Activated CD4-positive, alpha-beta T cell treated with anti-CD3 and anti-CD28 coated beads for 1 hour (primary cell): ENCODE measurements at regions not wholly inside any gene's neighbourhood (a gene's known extent, or its start where the extent isn't known, plus 50 kb on each side); places are given as distances from the start of the nearest gene placed in this dataset.
"Not testable (repeated sequence)": the region's sequence is repeated elsewhere in the genome, so short reads cannot be mapped to it uniquely, and the experiment has no call there.

Source experiments
- DNase-seq: peaks from one replicate; pipeline ENCODE4 v3.0.0-alpha.2; 2020

GRCh38 chr1:143760366-143760765 is 211.4 kb downstream of the FAM72C start:
- DNase-seq: not testable (repeated sequence)

GRCh38 chr1:143755961-143756360 is 215.8 kb downstream of the FAM72C start:
- not testable (repeated sequence) for DNase-seq

- DNase-seq: no peak
Observed at GRCh38 chr1:143748906-143749305, 222.9 kb downstream of the FAM72C start.

GRCh38 chr1:143736562-143736961 is 235.2 kb downstream of the FAM72C start:
- no peak for DNase-seq

- DNase-seq: no peak
Observed at GRCh38 chr1:143735764-143736461, 235.9 kb downstream of the FAM72C start.

- not testable (repeated sequence) for DNase-seq
Observed at GRCh38 chr1:143734261-143734660, 237.5 kb downstream of the FAM72C start.

- not testable (repeated sequence) for DNase-seq
Observed at GRCh38 chr1:143730890-143731289, 240.9 kb downstream of the FAM72C start.

- DNase-seq: not testable (repeated sequence)
Observed at GRCh38 chr1:143729449-143730111, 242.2 kb downstream of the FAM72C start.

- DNase-seq: not testable (repeated sequence)
Observed at GRCh38 chr1:143728802-143729448, 242.9 kb downstream of the FAM72C start.

GRCh38 chr1:143727263-143727662 is 244.5 kb downstream of the FAM72C start:
- DNase-seq: no peak

- no peak for DNase-seq
Observed at GRCh38 chr1:143721024-143721373, 250.8 kb downstream of the FAM72C start.

GRCh38 chr1:143720087-143721023 is 251.4 kb downstream of the FAM72C start:
- no peak for DNase-seq

- DNase-seq: no peak
Observed at GRCh38 chr1:143718524-143718923, 253.3 kb downstream of the FAM72C start.

GRCh38 chr1:143718021-143718420 is 253.8 kb downstream of the FAM72C start:
- no peak for DNase-seq

GRCh38 chr1:143717434-143717833 is 254.4 kb downstream of the FAM72C start:
- DNase-seq: no peak

- DNase-seq: not testable (repeated sequence)
Observed at GRCh38 chr1:143714913-143715312, 256.9 kb downstream of the FAM72C start.

- DNase-seq: not testable (repeated sequence)
Observed at GRCh38 chr1:143709606-143710259, 262.1 kb downstream of the FAM72C start.

GRCh38 chr1:143702739-143703138 is 269.0 kb downstream of the FAM72C start:
- DNase-seq: not testable (repeated sequence)

- no peak for DNase-seq
Observed at GRCh38 chr1:143699731-143700130, 272.1 kb downstream of the FAM72C start.

GRCh38 chr1:143699115-143699514 is 272.7 kb downstream of the FAM72C start:
- DNase-seq: no peak

- DNase-seq: no peak
Observed at GRCh38 chr1:143698016-143698415, 273.8 kb downstream of the FAM72C start.

GRCh38 chr1:143694085-143694484 is 277.7 kb downstream of the FAM72C start:
- no peak for DNase-seq
